ENCODE measurements at regions not wholly inside any gene's neighbourhood (a gene's known extent, or its start where the extent isn't known, plus 50 kb on each side); places are given as distances from the start of the nearest gene placed in this dataset.

- TF ChIP-seq CTCF (IDR thresholded peaks at IDR 0.05) (no peak), POLR2AphosphoS5 (IDR thresholded peaks at IDR 0.05) (no peak)
Measured at GRCh38 chr10:36624551-36625100, 500.8 kb upstream of the ANKRD30A start.
